ENCODE measurements at regions not wholly inside any gene's neighbourhood (a gene's known extent, or its start where the extent isn't known, plus 50 kb on each side); places are given as distances from the start of the nearest gene placed in this dataset.

DNA sequence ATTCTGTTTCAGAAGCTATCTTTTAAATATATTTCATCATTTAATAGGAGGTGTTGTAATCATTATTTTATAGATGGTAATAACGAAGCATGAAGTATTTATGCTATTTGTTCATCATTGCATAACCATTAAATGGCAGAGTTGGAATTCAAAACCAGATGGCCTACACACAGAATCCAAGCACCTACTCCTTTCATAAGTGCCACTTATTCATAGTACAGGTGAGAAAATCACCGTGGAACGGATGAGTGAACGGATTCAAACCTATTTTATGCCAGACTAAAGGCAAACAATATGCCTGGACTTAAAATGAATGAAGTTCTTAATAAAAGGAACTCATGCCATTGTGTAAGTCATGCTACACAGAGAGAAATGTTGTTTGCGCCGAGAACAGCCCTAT is 397.9 kb upstream of the ADGRB3 start:
- Histone ChIP-seq H3K14ac (ENCODE audit: insufficient read length) (no peak overlapping the region), H3K9ac (replicated peaks in 1 of 4; ENCODE audit: extremely low read depth in 1 of 4, low read depth in 3 of 4, low read length in 3 of 4) (no peak overlapping the region), H3K36me3 (ENCODE audit: control insufficient read depth in 2 of 4, insufficient read depth in 4 of 4, low read length in 3 of 4) (no peaks in the 10 kb centered on the region), H4K8ac (ENCODE audit: extremely low read depth, insufficient read depth, low read length) (no peak overlapping the region), H4K91ac (replicated peaks; ENCODE audit: insufficient read length, low read length) (no peak overlapping the region), H3K79me2 (ENCODE audit: control insufficient read depth in 1 of 2, insufficient read depth in 2 of 2, low read length in 2 of 2) (no peaks in the 10 kb centered on the region), H2AFZ (ENCODE audit: low read length) (no peak overlapping the region), H2BK15ac (ENCODE audit: low read length) (no peak overlapping the region), H3K4ac (replicated peaks; ENCODE audit: insufficient read length, low read depth, low read length) (no peak overlapping the region), H2BK12ac (ENCODE audit: low read depth, low read length) (no peak overlapping the region), H3K56ac (replicated peaks; ENCODE audit: insufficient read length, low read depth, low read length) (no peak overlapping the region), H3K18ac (ENCODE audit: extremely low read depth, low read length) (no peak overlapping the region), H2AK5ac (ENCODE audit: low read depth, low read length) (no peak overlapping the region), H3K79me1 (ENCODE audit: low read depth, low read length) (no peaks in the 10 kb centered on the region), H4K20me1 (replicated peaks in 1 of 2; ENCODE audit: control insufficient read depth in 1 of 2, insufficient read depth in 2 of 2, low read length in 2 of 2) (no peaks in the 10 kb centered on the region), H3K27ac (ENCODE audit: low read depth, low read length) (no peak overlapping the region), H3K4me3 (ENCODE audit: extremely low read depth in 1 of 4, insufficient read depth in 2 of 4, low read depth in 3 of 4, low read length in 4 of 4) (no peak overlapping the region), H3K23ac (ENCODE audit: insufficient read length) (no peak overlapping the region), H2BK5ac (ENCODE audit: low read depth, low read length) (no peak overlapping the region), H2BK20ac (ENCODE audit: low read length) (no peak overlapping the region), H4K5ac (ENCODE audit: insufficient read length, low read depth, low read length) (no peak overlapping the region), H3K4me1 (replicated peaks in 1 of 4; ENCODE audit: control insufficient read depth in 3 of 4, insufficient read depth in 4 of 4, low read length in 3 of 4) (no peaks in the 10 kb centered on the region), H3K9me3 (ENCODE audit: insufficient read depth in 2 of 2, low read depth in 1 of 2, low read length in 1 of 2) (no peaks in the 10 kb centered on the region), H2BK120ac (replicated peaks; ENCODE audit: low read depth, low read length) (no peak overlapping the region), H3K4me2 (ENCODE audit: insufficient read depth in 1 of 2, low read depth in 2 of 2, low read length in 2 of 2) (no peak overlapping the region), H3K23me2 (ENCODE audit: low read depth, low read length) (no peaks in the 10 kb centered on the region), H3K27me3 (replicated peaks in 1 of 4; ENCODE audit: control insufficient read depth in 3 of 4, extremely low read depth in 1 of 4, insufficient read depth in 3 of 4, low read length in 3 of 4) (no peaks in the 10 kb centered on the region)
- FAIRE-seq (no peak), DNase-seq (ENCODE audit: low read depth in 1 of 2, low spot score in 2 of 2) (no peak)
- ChIA-PET CTCF (ENCODE audit: partially characterized antibody) (no interaction called here), POLR2A (ENCODE audit: partially characterized antibody) (no interaction called here)
- no peak for TF ChIP-seq CHD2 (IDR thresholded peaks at IDR 0.05; ENCODE audit: low read length)
- TF ChIP-seq SRF (IDR thresholded peaks at IDR 0.05; ENCODE audit: low read depth, low read length) = no peak
- TF ChIP-seq NRF1 (IDR thresholded peaks at IDR 0.05; ENCODE audit: low read depth, low read length) = no peak
- WGBS, 2 experiments (ENCODE audit: extremely low coverage in 1 of 2, insufficient coverage in 1 of 2, insufficient read length in 1 of 2, insufficient replicate concordance in 2 of 2, low coverage in 1 of 2, low lambda C conversion rate in 2 of 2, missing lambda C conversion rate in 1 of 2) = 88% methylated on average over 6 of the region's 6 CpGs; no CpG with 5 or more reads in 1 of the 2 experiments

Data from H1 (cell line).